Gastroesophageal sphincter (tissue), 3 donors: ENCODE measurements at regions not wholly inside any gene's neighbourhood (a gene's known extent, or its start where the extent isn't known, plus 50 kb on each side); places are given as distances from the start of the nearest gene placed in this dataset.

Experiments
- CTCF ChIP-seq, 4 experiments: fragments of 200-600 bp in 2 of 4; fragments of 450-650 bp in 2 of 4; sonication (generic) in 1 of 4; IDR thresholded peaks; one replicate each; pipeline ENCODE4 v1.5.1; 2017 to 2019; ENCODE audit warnings: antibody characterized with exemption in 4 of 4, mild to moderate bottlenecking in 2 of 4, moderate library complexity in 2 of 4
- EP300 ChIP-seq: sonication (generic); formaldehyde crosslinking; IDR thresholded peaks from one replicate; pipeline ENCODE4 v1.6.1; 2017; ENCODE audit warnings: antibody characterized with exemption, mild to moderate bottlenecking
- POLR2A ChIP-seq, 2 donors: fragments of 450-650 bp; IDR thresholded peaks; one replicate each; pipeline ENCODE4 v1.6.1; 2017; ENCODE audit warnings: antibody characterized with exemption in 2 of 2, mild to moderate bottlenecking in 2 of 2, moderate library complexity in 1 of 2
- POLR2AphosphoS5 ChIP-seq: sonication (generic); formaldehyde crosslinking; IDR thresholded peaks from one replicate; pipeline ENCODE4 v1.6.1; 2017; ENCODE audit warnings: antibody characterized with exemption

GRCh38 chr11:36848660-36849059 is 250.6 kb upstream of the RAG2 start:
- TF ChIP-seq CTCF (IDR thresholded peaks at IDR 0.05): no peak
- TF ChIP-seq POLR2AphosphoS5: no peak
- no peak for TF ChIP-seq POLR2A (IDR thresholded peaks at IDR 0.05)
- TF ChIP-seq EP300: no peak
